ENCODE measurements at regions not wholly inside any gene's neighbourhood (a gene's known extent, or its start where the extent isn't known, plus 50 kb on each side); places are given as distances from the start of the nearest gene placed in this dataset.

GRCh38 chr5:174307656-174308271, 262.3 kb downstream of the NSG2 start:
- TF ChIP-seq CTCF (conservative IDR thresholded peaks at IDR 0.05 in 1 of 2, IDR thresholded peaks at IDR 0.05 in 1 of 2; ENCODE audit: extremely low read depth in 1 of 2, insufficient read depth in 1 of 2, low read depth in 1 of 2, low read length in 2 of 2) (no peak), EZH2 (IDR thresholded peaks at IDR 0.05; ENCODE audit: borderline replicate concordance, low read length) (no peak)

All from mammary epithelial cell (primary cell).